ENCODE measurements at regions not wholly inside any gene's neighbourhood (a gene's known extent, or its start where the extent isn't known, plus 50 kb on each side); places are given as distances from the start of the nearest gene placed in this dataset.
"Not testable (repeated sequence)": the region's sequence is repeated elsewhere in the genome, so short reads cannot be mapped to it uniquely, and the experiment has no call there.

DNA sequence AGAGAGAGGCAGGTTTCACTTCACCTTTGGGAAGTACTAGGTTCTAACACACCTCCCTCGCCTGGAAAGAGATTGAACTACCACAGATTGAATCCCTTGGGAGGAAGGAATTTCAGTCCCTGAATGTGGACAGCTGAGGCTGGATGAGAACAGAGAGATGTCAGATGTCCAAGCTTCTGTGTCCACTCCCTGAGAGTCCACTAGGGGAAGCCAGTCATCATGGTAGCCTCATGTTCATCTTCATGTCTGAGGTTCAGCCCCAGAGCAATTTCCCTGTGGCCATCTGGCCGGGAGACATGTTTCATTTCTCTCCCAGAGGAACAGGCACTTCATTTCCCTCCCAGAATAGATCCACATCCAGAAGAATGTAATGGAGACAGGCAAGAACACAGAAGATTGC lies 74.8 kb downstream of the TRIM43 start:
- not testable (repeated sequence) for TF ChIP-seq POLR2AphosphoS5 (IDR thresholded peaks at IDR 0.05; ENCODE audit: low read depth, low read length); SMC3 (IDR thresholded peaks at IDR 0.05; ENCODE audit: low read depth, low read length); EP300 (IDR thresholded peaks at IDR 0.05; ENCODE audit: borderline replicate concordance in 1 of 2, low read depth in 1 of 2, low read length in 1 of 2); GABPA (IDR thresholded peaks at IDR 0.05; ENCODE audit: low read depth)
- TF ChIP-seq, protein P1, sequence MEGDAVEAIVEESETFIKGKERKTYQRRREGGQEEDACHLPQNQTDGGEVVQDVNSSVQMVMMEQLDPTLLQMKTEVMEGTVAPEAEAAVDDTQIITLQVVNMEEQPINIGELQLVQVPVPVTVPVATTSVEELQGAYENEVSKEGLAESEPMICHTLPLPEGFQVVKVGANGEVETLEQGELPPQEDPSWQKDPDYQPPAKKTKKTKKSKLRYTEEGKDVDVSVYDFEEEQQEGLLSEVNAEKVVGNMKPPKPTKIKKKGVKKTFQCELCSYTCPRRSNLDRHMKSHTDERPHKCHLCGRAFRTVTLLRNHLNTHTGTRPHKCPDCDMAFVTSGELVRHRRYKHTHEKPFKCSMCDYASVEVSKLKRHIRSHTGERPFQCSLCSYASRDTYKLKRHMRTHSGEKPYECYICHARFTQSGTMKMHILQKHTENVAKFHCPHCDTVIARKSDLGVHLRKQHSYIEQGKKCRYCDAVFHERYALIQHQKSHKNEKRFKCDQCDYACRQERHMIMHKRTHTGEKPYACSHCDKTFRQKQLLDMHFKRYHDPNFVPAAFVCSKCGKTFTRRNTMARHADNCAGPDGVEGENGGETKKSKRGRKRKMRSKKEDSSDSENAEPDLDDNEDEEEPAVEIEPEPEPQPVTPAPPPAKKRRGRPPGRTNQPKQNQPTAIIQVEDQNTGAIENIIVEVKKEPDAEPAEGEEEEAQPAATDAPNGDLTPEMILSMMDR (IDR thresholded peaks at IDR 0.05) = peak; percentile 30
- TF ChIP-seq, protein P2, sequence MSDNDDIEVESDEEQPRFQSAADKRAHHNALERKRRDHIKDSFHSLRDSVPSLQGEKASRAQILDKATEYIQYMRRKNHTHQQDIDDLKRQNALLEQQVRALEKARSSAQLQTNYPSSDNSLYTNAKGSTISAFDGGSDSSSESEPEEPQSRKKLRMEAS (IDR thresholded peaks at IDR 0.05; ENCODE audit: low read depth) = not testable (repeated sequence)
- TF ChIP-seq, protein P3, sequence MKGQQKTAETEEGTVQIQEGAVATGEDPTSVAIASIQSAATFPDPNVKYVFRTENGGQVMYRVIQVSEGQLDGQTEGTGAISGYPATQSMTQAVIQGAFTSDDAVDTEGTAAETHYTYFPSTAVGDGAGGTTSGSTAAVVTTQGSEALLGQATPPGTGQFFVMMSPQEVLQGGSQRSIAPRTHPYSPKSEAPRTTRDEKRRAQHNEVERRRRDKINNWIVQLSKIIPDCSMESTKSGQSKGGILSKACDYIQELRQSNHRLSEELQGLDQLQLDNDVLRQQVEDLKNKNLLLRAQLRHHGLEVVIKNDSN (IDR thresholded peaks at IDR 0.05; ENCODE audit: borderline replicate concordance, low read depth) = not testable (repeated sequence)
- TF ChIP-seq, protein P4, sequence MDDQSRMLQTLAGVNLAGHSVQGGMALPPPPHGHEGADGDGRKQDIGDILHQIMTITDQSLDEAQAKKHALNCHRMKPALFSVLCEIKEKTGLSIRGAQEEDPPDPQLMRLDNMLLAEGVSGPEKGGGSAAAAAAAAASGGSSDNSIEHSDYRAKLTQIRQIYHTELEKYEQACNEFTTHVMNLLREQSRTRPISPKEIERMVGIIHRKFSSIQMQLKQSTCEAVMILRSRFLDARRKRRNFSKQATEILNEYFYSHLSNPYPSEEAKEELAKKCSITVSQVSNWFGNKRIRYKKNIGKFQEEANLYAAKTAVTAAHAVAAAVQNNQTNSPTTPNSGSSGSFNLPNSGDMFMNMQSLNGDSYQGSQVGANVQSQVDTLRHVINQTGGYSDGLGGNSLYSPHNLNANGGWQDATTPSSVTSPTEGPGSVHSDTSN (IDR thresholded peaks at IDR 0.05) = not testable (repeated sequence)
